ENCODE measurements at regions not wholly inside any gene's neighbourhood (a gene's known extent, or its start where the extent isn't known, plus 50 kb on each side); places are given as distances from the start of the nearest gene placed in this dataset.

DNA sequence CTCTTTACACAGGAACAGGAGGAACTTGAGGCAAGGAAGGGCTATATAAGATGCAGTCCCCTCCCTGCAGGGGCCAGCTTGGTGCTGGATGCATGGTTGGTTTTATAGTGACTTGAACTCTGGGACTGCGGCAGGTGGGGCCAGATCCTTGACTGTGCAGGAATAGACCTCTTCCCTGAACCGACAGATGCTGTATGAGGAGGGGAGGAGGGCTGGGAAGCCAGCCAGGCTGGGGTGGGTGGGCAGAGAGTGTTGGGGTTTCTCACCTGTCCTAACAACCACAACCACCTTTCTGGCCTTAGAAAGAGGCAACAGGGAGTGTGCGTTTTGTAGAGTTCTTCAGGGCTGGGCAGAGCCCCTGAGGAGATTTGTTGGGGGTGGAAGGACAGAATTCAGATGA lies 798.1 kb downstream of the KCNJ18 start:
- H3K9me3 Mint-ChIP-seq = peaks cover 49% of the 10 kb centered on the region
- H3K4me3 ChIP-seq = no peak overlapping the region
- H3K79me2 ChIP-seq (ENCODE audit: low read depth) = no peaks in the 10 kb centered on the region
- no peak for DNase-seq (ENCODE audit: low spot score)
- no peak overlapping the region for H3K27ac Mint-ChIP-seq
- H3K4me3 Mint-ChIP-seq = no peak overlapping the region
- H3F3A ChIP-seq (ENCODE audit: low read depth) = no peaks in the 10 kb centered on the region
- H3K27ac ChIP-seq = no peak overlapping the region
- TF ChIP-seq, protein P1, sequence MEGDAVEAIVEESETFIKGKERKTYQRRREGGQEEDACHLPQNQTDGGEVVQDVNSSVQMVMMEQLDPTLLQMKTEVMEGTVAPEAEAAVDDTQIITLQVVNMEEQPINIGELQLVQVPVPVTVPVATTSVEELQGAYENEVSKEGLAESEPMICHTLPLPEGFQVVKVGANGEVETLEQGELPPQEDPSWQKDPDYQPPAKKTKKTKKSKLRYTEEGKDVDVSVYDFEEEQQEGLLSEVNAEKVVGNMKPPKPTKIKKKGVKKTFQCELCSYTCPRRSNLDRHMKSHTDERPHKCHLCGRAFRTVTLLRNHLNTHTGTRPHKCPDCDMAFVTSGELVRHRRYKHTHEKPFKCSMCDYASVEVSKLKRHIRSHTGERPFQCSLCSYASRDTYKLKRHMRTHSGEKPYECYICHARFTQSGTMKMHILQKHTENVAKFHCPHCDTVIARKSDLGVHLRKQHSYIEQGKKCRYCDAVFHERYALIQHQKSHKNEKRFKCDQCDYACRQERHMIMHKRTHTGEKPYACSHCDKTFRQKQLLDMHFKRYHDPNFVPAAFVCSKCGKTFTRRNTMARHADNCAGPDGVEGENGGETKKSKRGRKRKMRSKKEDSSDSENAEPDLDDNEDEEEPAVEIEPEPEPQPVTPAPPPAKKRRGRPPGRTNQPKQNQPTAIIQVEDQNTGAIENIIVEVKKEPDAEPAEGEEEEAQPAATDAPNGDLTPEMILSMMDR (IDR thresholded peaks at IDR 0.05) = no peak
- TF ChIP-seq EZH2phosphoT487 (IDR thresholded peaks at IDR 0.05) (no peak), EZH2 (IDR thresholded peaks at IDR 0.05) (no peak)
- peaks cover 17% of the 10 kb centered on the region for H3K9me3 ChIP-seq (ENCODE audit: low read depth)
- no peaks in the 10 kb centered on the region for H4K20me1 ChIP-seq (ENCODE audit: low read depth)
- H3K36me3 Mint-ChIP-seq = no peaks in the 10 kb centered on the region
- H3K4me1 Mint-ChIP-seq = no peaks in the 10 kb centered on the region
- no peaks in the 10 kb centered on the region for H3K27me3 ChIP-seq
- no peak overlapping the region for H3K4me2 ChIP-seq
- H3K4me1 ChIP-seq = no peaks in the 10 kb centered on the region
- H3K27me3 Mint-ChIP-seq (ENCODE audit: insufficient read depth, low read depth) = no peaks in the 10 kb centered on the region
- H2AFZ ChIP-seq (replicated peaks) = no peak overlapping the region
- no peaks in the 10 kb centered on the region for H3K36me3 ChIP-seq
- no peak overlapping the region for H3K9ac ChIP-seq

DNA sequence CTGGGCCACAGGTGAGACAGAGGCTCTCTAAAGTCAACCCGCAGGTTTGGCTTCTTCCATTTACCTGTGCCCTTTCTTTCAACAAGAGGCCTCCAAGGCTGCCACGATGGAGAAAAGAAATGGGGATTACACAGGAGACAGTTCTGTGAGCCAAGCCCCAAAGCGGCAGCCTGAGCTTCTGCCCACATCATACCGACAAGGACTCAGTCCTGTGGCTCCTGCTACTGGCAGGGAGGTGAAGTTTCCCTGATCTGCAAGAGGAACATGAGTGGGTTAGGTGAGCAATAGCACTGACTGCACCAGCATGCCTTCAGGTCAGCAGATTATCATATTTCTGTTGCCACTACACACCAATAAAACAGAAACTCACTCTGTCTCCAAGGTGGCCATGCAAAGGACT lies 800.0 kb downstream of the KCNJ18 start:
- no peak overlapping the region for H3K4me2 ChIP-seq
- H3K4me3 Mint-ChIP-seq = no peak overlapping the region
- no peak overlapping the region for H3K27ac ChIP-seq
- H3K79me2 ChIP-seq (ENCODE audit: low read depth) = no peaks in the 10 kb centered on the region
- DNase-seq (ENCODE audit: low spot score) = no peak
- peaks cover 48% of the 10 kb centered on the region for H3K9me3 Mint-ChIP-seq
- no peaks in the 10 kb centered on the region for H3F3A ChIP-seq (ENCODE audit: low read depth)
- H3K4me1 Mint-ChIP-seq = no peaks in the 10 kb centered on the region
- H3K4me3 ChIP-seq = no peak overlapping the region
- no peak overlapping the region for H2AFZ ChIP-seq (replicated peaks)
- no peaks in the 10 kb centered on the region for H3K4me1 ChIP-seq
- no peaks in the 10 kb centered on the region for H3K36me3 ChIP-seq
- no peaks in the 10 kb centered on the region for H3K36me3 Mint-ChIP-seq
- no peak for TF ChIP-seq EZH2 (IDR thresholded peaks at IDR 0.05)
- TF ChIP-seq, protein P1 (IDR thresholded peaks at IDR 0.05) = no peak
- TF ChIP-seq EZH2phosphoT487 (IDR thresholded peaks at IDR 0.05) = no peak
- no peaks in the 10 kb centered on the region for H4K20me1 ChIP-seq (ENCODE audit: low read depth)
- no peaks in the 10 kb centered on the region for H3K27me3 ChIP-seq
- H3K27ac Mint-ChIP-seq = no peak overlapping the region
- peaks cover 3% of the 10 kb centered on the region for H3K27me3 Mint-ChIP-seq (ENCODE audit: insufficient read depth, low read depth)
- no peak overlapping the region for H3K9ac ChIP-seq
- peaks cover 15% of the 10 kb centered on the region for H3K9me3 ChIP-seq (ENCODE audit: low read depth)

DNA sequence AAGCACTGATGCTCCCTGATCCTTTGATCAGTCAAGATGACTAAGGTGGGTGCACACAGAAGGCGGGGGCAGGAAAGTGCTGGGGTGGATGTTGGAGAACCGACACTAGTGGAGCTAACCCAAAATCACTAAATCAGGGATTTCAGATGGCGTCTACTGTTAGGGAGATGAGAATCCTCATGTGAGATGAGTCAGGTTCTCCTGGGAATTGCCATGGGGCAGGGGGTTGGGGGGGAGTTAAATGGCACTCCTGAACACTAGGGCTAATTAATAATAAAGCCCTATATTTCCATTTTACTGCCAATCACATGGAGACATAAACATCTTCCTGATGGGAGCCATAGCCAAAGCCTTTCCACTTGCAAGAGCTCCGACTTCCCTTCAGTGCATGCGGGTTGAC lies 804.1 kb downstream of the KCNJ18 start:
- H3K36me3 Mint-ChIP-seq = no peaks in the 10 kb centered on the region
- H3K4me2 ChIP-seq = no peak overlapping the region

More for the DNA sequence above, 804.1 kb downstream of the KCNJ18 start:
- no peak overlapping the region for H3K4me3 ChIP-seq
- no peaks in the 10 kb centered on the region for H3K79me2 ChIP-seq (ENCODE audit: low read depth)
- Mint-ChIP-seq H3K27me3 (ENCODE audit: insufficient read depth, low read depth) (peaks cover 3% of the 10 kb centered on the region), H3K27ac (no peak overlapping the region), H3K4me3 (no peak overlapping the region), H3K4me1 (no peaks in the 10 kb centered on the region), H3K9me3 (peaks cover 48% of the 10 kb centered on the region)
- H3K9me3 ChIP-seq (ENCODE audit: low read depth) = peaks cover 15% of the 10 kb centered on the region
- DNase-seq (ENCODE audit: low spot score) = no peak
- TF ChIP-seq, protein P1 (IDR thresholded peaks at IDR 0.05) = no peak
- TF ChIP-seq EZH2 (IDR thresholded peaks at IDR 0.05) = no peak
- TF ChIP-seq EZH2phosphoT487 (IDR thresholded peaks at IDR 0.05) = no peak
- H3K27me3 ChIP-seq = no peaks in the 10 kb centered on the region
- H3K36me3 ChIP-seq = no peaks in the 10 kb centered on the region
- H2AFZ ChIP-seq (replicated peaks) = no peak overlapping the region
- H4K20me1 ChIP-seq (ENCODE audit: low read depth) = no peaks in the 10 kb centered on the region
- H3K4me1 ChIP-seq = no peaks in the 10 kb centered on the region
- no peak overlapping the region for H3K27ac ChIP-seq
- H3K9ac ChIP-seq = no peak overlapping the region
- H3F3A ChIP-seq (ENCODE audit: low read depth) = no peaks in the 10 kb centered on the region

Measured in neural progenitor cell (in vitro differentiated cells).